ENCODE measurements at regions not wholly inside any gene's neighbourhood (a gene's known extent, or its start where the extent isn't known, plus 50 kb on each side); places are given as distances from the start of the nearest gene placed in this dataset.
"Not testable (repeated sequence)": the region's sequence is repeated elsewhere in the genome, so short reads cannot be mapped to it uniquely, and the experiment has no call there.

DNA sequence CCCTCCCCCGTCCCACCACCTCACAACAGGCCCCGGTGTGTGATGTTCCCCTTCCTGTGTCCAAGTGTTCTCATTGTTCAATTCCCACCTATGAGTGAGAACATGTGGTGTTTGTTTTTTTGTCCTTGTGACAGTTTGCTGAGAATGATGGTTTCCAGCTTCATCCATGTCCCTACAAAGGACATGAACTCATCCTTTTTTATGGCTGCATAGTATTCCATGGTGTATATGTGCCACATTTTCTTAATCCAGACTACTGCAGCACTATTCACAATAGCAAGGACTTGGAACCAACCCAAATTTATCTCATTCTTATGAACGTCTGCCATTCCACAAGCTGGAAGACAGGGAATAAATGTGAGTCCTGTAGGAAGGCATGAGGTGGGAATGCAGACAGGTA, 79.6 kb upstream of the SLC6A11 start:
- DNase-seq (ENCODE audit: low spot score), result not testable (repeated sequence)

DNA sequence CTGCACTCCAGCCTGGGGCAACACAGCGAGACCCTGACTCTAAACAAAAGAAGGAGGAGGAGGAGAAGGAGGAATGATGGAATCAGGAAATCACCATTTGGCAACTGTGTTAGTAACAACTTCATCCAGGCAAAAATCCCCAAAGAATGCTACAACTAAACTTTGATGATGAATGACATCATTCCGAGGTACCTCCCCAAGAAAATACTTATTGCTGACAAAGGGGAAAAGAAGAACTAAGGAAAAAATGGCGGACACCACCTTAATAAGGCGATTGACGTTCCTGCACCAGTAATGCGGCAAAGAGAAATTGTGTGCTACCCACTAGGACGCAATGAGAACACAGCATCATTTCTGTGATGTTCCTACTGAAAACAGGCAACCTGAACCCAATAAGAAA, 78.2 kb upstream of the SLC6A11 start:
- DNase-seq (ENCODE audit: low spot score), result no peak

- DNase-seq (ENCODE audit: low spot score), result peak; percentile 71
These were observed 77.2 kb upstream of the SLC6A11 start for GRCh38 chr3:10738688-10739372.

DNA sequence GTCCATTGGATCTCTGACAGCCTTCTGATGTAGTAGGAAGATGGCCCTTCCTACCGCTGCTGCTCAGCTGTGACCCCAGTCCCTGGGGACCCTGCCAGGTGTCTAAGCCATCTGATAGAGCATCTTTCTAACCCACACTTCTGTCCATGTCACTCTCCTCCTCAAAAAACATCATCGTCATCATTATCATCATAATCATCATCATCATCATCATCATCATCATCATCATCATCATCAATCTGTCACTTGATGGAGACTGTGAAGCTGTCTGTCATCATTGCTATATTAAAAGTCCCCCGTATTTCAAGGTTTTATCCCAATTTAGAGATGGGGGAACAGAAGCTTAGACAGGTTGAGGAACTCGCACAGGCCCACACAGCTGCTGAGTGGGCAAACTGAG, 75.1 kb upstream of the SLC6A11 start:
- no peak for DNase-seq (ENCODE audit: low spot score)

GRCh38 chr3:10741891-10742671, 73.9 kb upstream of the SLC6A11 start:
- DNase-seq (ENCODE audit: low spot score), result no peak

DNA sequence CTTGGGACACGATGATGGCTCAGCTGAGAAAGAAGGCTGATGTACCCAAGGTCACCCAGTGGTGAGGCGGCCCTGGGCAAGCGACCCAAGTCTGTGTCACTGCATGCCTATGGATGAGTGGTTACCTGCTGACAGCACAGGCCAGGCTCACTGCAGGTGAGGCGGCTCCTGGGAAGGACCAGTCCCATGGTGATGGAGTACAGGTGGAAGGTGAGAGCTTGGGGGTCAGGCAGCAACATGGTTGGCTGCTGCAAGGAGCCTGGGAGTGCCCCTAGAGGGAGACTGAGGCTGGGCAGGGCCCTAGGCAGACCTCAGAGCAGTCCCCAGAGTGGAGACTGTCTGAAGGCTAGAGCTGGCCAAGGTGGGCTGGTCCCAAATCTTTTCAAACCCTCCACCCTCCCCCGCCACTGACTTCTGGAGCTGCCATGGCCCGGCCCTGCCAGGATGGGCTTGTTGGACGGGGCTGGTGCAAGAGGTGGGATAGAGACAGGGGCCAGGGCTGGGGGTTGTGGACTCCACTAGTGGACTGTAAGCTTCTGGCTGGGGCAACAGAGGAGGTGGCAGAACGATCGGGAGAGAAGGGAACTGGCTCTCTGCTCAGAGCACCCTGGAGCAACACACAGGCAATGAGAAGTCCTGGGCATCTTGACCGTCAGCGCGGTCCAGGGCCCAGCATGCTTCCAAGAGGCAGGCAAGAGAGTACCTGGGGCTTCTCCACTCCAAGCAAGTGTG, 72.5 kb upstream of the SLC6A11 start:
- no peak for DNase-seq (ENCODE audit: low spot score)

- DNase-seq (ENCODE audit: low spot score), result no peak
These were observed 71.9 kb upstream of the SLC6A11 start for GRCh38 chr3:10744098-10744465.

DNA sequence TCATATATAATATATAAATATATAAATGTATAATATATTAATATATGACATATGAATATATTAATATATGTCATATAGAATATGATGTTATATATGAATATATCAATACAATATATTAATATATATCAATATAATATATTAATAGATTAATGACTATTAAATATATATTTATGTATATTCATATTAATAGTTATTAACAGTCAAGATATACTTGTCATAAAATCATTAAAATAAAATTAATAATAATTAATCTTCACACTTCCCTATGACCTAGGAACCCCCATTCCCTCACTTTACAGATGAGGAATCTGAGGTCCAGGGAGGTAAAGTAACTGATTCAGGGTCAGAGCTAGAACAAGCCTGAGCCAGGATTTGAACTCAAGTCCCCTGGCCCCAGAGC, 70.6 kb upstream of the SLC6A11 start:
- DNase-seq (ENCODE audit: low spot score), result no peak

GRCh38 chr3:10746001-10746400, 70.0 kb upstream of the SLC6A11 start:
- DNase-seq (ENCODE audit: low spot score), result no peak

- no peak for DNase-seq (ENCODE audit: low spot score)
These were observed 69.3 kb upstream of the SLC6A11 start for GRCh38 chr3:10746684-10747083.

DNA sequence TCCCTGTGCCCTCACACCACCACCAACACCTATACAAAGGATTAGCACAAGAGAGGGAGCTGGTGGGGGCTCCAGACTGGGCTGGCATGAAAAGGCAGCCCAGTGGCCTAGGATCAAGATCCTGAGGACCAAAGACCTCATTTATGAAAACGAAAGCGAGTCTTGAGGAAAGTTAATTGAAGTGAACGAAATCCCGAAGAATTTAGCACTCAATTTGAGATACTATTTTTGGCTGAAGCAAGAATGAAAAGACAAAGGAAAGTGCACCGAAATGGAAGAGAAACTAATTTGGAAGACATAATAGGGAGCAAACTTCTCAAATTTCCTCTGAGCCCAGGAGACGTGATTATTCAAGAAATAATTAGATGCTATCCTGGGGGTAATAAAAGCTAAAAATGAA, 68.7 kb upstream of the SLC6A11 start:
- DNase-seq (ENCODE audit: low spot score), result no peak

DNA sequence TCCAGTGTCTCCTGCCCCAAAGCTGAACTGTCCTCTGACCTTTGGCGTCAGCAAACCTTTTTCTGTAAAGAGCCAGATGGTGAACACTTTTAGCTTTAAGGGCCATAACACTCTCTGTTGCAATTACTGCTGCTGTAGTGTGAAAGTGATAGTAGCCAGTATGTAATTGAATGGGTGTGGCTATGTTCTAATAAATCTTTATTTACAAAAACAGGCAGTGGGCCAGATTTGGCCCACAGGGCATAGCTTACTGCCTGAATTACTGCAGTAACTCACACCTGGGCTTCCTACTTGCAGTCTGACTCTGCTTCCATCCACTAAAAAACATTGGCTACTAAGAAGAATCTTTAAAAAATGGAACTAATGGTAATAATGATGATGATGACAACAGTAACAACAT, 68.0 kb upstream of the SLC6A11 start:
- no peak for DNase-seq (ENCODE audit: low spot score)

GRCh38 chr3:10753964-10754363, 62.1 kb upstream of the SLC6A11 start:
- peak; percentile 44 for DNase-seq (ENCODE audit: low spot score)

DNA sequence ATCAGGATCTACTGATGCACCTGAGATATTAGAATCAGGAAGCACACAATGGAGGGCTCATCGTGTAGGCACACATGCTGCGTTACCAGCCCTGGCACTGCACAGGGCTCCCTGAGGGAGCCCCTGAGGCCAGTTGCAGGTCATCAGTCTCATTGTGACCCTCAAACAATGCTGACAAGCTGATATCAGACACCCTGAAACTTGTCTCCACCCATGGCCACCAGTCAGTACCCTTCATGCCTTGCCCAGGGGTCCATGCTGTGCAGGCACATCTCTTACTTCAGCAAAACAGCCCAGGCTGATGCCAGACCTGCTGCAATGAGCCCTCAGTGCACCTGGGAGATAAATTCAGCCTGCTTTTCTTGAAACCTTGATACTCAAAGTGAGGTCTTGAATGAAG, 59.5 kb upstream of the SLC6A11 start:
- no peak for DNase-seq (ENCODE audit: low spot score)

DNA sequence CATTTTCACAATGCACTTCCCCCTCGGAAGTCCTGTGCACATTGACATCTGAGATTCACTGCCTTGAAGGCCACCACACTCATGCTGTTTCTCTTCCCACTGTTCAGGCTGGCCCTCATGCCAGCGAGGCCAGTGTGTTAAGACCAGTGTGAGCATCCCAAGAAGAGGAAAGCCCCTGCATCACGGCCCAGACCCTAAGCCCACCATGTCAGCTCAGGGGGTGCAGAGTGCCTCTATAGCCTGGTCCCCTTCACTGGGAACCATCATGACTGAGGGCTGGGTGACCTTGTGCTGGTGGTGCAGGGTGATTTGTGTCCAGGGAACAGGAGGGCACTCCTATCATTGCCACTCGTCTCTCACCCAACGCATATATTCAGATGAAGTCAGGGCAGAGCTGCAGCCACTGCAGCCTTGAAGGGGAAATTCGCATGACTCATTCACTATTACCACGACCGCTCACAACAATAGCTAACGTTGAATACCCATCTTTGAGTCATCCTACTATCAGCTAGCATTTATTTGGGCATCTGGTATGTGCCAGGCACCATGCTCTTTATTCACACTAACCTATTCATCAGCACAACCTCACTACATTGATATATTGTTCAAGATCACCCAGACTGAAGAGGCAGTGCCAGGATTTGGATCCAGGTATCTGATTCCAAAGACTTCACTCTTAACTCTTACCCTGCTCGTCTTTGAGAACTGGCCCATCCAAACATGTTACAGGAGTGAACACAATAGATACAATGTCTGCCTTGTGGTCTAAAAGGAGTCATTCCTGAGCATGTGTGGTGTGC, 58.8 kb upstream of the SLC6A11 start:
- no peak for DNase-seq (ENCODE audit: low spot score)

DNA sequence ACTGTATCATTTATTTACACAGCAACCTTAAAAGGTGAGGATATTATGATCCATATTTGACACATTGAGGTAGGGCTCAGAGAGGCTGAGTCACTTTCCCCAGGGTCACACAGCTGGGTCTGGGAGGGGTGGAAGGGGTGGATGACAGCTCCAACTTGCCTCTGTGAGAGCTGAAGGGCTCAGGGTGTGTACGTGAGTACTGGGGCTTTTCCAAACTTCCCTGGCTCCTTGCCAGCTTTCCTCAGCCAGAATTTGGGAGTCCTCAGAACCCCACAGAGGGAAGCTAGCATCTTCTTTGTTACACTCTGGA, 58.3 kb upstream of the SLC6A11 start:
- no peak for DNase-seq (ENCODE audit: low spot score)

- DNase-seq (ENCODE audit: low spot score), result peak; percentile 50
These were observed 57.6 kb upstream of the SLC6A11 start for GRCh38 chr3:10758304-10759037.

DNA sequence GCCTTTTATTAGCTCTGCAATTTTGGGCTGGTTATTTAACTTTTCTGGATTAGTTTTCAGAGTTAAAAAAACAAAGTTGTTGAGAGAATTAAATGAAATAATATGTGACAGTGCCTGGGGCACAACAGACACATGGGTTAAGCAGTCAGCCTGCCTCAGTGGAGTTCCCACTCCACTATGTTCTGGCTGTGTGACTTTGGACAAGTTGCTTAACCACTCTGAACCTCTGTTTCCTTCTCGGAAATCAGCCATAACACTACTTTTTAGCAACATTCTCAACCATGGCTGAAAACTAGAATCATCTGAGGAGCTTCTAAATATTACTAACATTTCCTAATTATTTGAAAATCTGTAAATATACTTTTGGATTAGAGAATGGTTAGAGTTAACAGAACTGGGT, 56.5 kb upstream of the SLC6A11 start:
- DNase-seq (ENCODE audit: low spot score), result no peak

GRCh38 chr3:10760199-10760598, 55.8 kb upstream of the SLC6A11 start:
- DNase-seq (ENCODE audit: low spot score), result no peak

DNA sequence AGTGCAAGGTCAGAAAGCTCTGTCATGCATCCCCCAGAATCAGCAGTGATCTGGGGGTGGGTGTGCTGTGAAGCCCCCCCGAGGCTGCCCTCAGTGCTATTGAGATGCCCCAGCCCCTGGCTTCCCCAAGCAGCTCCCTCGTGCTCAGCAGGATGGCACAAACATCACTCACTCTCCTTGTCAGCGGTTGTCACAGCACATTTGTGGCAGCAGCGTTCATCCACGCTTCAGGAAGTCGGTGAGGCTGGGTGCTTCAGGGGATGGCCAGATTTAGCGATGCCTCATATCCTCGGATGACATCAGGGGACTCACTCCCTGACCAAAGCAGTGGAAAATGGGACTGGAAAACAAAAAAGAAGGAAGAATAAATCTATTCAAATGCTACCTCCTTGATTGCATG, 54.4 kb upstream of the SLC6A11 start:
- no peak for DNase-seq (ENCODE audit: low spot score)

DNA sequence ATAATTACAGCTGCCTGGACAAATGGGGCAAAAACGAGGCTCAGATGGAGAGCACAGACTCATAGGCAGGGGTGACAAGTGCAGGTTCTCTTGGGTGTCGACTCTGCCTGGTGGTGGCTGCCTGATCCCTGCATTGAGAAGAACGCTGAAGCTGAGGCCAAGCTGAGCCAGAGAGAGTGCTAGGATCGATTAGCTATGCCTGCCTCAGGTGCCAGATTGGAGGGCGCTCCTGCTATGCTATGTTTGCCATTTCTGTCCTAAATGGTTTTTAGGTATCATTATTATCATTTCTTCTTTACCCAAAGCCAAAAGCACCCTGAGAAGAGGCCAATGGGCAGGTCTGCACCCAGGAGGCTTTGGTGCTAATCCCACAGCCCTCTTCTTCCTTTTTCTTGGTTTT, 53.9 kb upstream of the SLC6A11 start:
- DNase-seq (ENCODE audit: low spot score), result no peak

All from umbilical cord (tissue), 1 donor.